HG02840 (cell line): ENCODE measurements at regions not wholly inside any gene's neighbourhood (a gene's known extent, or its start where the extent isn't known, plus 50 kb on each side); places are given as distances from the start of the nearest gene placed in this dataset.
"Not testable (repeated sequence)": the region's sequence is repeated elsewhere in the genome, so short reads cannot be mapped to it uniquely, and the experiment has no call there.

Source experiments
- ATAC-seq: cut with Tn5 transposase; IDR thresholded peaks from one replicate; pipeline ENCODE4 v1.9.1; 2021; ENCODE audit warnings: mild to moderate bottlenecking, moderate library complexity, moderate number of reproducible peaks; ENCODE audit not compliant: unreplicated experiment, low FRiP score

DNA sequence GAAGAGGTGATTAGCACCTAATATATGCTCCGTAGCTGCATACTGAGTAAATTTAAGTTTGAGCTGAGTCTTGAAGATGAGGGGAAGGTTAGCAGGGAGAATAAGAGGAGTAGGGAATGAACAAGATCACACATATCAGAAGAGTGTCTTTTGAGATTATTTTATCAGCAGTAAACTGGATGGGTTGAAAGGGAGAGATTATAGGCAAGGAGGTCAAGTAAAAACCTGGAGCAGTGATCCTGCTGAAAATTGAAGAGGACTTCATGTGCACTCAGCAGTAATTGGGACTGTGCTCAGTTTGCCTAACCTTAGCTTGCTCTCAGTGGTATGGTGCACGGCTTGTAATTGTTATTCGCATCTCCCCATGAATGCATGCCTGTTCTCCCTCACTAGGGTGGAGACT lies 79.5 kb upstream of the PICALM start:
- no peak for ATAC-seq

DNA sequence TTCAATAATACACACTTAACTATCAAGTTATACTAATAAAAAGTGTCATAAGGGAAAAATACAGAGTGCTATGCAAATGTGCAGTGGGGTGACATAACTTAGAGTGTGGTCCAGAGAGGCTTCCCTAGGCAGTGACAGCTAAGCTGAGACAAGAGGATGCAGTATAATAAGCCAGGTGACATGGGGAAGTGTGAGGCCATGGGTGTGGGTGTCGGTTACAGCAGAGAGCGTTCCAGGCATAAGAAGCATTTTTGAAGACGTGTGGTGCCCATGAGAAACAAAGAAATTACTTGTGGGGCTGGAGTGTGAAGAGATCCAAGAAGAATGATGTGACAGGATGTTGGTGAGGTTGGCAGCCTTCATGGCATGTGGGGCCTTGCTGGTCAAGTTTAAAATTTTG lies 78.1 kb upstream of the PICALM start:
- no peak for ATAC-seq

DNA sequence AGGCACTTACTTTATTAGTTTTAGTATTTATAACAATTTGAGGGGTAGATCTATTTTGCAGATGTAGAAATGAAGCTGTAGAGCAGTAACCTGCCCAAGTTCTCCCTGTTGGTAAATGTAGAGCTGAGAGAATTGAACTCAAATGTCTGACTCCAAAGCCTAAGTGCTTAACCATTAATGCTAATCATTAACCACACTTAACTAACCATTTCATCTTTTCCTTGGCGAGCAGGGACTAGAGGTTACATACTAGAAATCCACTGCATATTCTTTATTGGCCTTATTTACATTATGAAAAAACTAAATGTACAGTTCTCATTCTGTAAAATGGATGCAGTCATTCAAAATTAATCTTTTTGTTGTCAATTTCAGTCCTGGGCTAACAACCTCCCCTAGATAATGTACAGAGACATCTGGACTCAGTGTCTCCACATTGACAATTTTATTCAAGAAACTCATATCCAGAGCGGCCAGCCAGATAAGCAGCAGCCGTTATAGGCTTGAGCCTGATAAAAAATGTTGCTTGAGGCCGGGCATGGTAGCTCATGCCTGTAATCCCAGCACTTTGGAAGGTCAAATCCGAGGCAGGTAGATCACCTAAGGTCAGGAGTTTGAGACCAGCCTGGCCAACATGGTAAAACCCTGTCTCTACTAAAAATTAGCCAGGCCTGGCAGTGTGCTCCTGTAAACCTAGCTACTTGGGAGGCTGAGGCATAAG lies 76.7 kb upstream of the PICALM start:
- peak; percentile 46 for ATAC-seq

DNA sequence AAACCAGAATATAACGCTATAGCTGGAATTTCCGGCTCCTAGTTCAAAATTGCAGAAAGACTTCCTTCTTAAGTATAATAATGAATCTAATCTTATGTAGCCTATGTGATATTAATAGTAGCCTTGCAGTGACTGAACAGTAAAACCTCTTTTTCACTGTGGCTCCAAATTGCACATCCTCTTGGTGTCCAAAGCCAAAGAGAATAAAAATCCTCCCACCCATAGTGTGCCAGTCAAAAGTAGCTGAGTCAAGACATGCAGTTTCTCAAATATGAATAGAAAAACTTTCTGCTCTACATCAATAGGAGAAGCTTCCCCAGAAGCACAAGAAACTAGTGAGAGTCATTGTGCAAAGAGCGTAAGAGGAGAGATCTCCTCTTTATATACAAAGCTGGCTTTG lies 76.0 kb upstream of the PICALM start:
- ATAC-seq: no peak

DNA sequence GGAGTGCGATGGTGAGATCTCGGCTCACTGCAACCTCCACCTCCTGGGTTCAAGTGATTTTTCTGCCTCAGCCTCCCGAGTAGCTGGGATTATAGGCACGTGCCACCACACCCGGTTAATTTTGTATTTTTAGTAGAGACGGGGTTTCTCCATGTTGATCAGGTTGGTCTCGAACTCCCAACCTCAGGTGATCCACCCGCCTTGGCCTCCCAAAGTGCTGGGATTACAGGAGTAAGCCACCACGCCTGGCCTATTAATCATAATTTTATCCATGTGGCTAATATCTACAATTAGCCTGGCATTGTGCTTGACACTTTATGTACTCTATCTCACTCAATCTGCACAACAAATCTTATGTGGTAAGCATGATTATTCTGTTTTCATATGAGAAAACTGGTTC lies 75.2 kb upstream of the PICALM start:
- ATAC-seq: not testable (repeated sequence)

DNA sequence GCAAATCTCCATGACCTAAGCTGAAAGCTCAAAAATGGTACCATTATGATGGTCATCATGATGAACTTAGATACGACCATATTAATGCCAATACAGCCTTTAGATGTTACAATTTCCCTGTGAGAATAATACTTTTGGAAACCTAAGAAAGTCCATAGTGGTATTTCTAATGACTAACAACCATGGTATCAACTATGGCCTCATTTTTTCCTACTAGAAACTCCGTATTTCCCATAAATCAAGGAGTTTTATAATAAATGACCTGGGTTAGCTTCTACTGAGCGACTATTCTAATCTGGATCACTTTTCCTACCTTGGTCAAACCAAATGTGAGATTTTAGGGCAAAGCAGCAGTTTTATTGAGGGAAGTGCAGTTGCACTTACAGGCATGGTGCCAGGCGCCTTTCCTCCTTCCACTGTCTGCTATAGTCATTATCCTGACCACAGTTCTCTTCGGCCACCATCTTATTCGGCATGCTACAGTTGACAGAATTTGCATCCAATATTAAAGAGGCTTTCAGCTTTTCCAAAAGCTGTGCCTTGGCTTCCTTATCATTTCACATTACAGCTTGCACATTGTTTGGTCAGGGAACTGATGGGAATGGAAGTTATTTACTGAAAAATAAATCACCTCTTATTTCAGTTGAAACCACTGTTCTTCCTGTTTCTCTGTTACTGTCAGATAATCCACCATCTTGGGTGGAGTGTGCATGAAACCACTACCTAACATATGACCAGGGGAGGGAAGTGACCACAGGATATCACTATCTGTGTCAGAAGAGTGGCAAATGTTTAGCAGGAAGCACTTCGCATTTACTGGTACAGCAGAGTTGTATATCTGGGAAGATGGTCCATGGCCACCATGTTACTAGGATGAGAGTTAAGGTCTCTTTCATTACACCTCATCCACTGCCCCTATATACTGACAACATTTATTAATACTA lies 74.5 kb upstream of the PICALM start:
- no peak for ATAC-seq

DNA sequence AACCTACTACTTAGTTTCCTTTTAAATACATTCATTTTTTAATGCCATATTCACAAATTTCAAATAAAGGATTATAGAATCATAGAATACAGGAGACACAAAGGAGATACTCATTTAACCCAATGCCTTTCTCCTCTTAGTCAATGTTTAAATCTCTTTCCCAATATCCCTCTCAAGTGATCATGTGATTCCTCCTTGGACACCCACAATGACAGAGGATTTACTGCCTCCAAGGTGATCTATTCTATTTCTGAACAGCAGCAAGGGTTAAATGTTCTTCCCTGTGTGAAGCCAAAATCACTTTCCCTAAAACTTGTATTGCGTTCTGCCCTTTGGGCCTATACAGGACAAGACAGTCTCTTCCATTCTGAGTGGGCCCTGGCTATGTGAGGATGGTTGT lies 73.3 kb upstream of the PICALM start:
- no peak for ATAC-seq

DNA sequence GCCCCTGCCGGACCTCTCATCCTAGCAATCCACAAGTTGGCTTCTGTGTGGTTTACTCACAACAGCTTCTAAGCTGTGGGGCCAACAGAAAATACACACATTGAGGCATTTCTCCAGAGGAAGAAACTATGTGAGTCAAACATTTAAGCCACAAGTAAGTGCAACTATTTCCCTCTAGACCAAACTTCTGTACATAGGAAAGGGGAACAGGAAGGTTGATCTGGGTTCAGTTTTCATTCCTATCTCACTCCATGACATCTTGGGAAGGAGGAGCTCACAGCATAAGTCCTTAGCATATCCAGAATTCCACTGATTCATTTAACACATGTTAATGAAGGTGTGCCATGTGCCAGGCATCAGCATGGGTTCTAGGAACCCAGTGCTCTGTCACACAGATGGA lies 72.8 kb upstream of the PICALM start:
- no peak for ATAC-seq

DNA sequence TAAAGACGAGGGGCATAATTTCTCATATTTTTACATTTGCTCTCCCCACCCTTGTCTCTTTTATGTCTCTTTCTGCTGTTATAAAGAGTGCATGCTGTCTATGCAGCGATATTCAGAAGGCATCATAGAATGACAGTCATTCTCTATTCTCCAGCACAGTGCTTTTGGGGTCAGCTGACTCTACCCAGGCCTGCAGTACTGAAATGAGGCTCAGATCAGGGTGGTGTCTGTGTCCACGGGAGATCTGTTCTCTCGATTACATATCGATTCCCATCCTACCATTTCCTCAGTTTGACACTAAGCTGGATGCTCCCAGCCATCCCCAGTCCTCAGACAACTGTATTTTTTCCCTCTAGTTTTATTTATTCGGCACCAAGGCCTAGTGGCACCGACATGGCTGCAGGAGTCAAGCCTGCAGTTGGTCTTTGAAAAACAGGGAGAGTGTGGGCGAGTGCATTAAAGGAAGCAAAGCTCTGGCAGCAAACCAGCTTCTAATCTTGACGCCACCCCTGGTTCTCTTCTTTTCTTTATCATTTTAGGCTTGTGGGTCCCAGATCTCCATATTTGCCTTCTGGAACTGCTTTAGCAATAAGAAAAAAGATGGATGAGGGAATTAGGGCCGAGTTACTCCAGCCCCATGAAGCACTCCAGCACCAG lies 71.6 kb upstream of the PICALM start:
- ATAC-seq: no peak

DNA sequence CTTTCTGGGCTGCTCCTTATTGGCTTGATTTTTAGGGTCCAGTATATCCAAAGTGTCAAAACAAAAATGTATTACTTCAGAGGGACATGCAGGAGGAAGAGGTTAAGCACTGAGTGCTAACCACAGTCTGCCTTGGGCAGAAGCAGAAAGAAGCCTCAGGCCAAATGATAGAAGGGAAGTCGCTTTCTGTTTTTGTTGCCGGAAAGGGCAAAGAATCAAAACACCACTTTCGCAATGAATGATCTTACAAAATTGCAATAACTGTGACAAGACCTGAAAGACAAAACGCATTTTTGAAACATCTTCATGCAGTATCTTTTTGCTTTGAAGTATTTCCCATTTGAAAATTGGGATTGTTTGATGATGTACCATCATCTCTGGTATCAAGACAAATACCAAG lies 70.1 kb upstream of the PICALM start:
- peak; percentile 68 for ATAC-seq

DNA sequence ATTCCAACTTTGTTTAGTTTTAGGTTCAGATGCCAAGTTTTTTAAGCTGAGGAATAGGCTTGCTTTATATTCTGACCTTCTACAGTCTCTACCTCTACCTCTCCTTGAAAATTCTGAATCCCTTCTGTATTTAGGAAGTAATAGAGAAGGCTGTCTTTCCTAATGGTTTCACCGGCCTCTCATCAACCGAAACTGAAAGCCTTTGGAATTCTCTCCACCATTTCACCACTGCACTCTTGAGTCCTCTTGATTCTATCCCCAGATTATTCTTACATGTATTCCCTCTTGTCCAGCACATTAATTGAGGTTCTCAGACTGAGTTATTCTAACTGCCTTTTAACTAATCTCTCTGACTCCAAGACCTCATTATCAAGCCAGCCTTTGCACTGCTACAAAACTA lies 67.7 kb upstream of the PICALM start:
- no peak for ATAC-seq

DNA sequence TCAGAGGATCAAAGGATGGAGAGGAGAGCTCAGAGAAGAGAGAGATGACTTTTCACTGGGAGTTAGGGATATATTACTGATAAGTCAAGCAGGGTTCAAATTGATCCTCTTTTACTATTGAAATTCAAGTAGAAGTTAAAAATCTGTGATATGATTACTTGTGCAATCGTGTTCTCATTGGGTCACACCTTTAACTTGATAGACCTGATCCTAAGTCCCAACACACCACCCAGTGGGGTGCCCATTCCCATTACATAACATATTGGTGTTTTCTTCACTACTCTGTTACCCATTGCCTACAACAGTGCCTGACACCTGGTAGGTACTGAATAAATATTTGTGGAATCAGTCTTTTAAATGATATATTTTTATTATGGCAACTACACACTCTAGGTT lies 66.4 kb upstream of the PICALM start:
- no peak for ATAC-seq

DNA sequence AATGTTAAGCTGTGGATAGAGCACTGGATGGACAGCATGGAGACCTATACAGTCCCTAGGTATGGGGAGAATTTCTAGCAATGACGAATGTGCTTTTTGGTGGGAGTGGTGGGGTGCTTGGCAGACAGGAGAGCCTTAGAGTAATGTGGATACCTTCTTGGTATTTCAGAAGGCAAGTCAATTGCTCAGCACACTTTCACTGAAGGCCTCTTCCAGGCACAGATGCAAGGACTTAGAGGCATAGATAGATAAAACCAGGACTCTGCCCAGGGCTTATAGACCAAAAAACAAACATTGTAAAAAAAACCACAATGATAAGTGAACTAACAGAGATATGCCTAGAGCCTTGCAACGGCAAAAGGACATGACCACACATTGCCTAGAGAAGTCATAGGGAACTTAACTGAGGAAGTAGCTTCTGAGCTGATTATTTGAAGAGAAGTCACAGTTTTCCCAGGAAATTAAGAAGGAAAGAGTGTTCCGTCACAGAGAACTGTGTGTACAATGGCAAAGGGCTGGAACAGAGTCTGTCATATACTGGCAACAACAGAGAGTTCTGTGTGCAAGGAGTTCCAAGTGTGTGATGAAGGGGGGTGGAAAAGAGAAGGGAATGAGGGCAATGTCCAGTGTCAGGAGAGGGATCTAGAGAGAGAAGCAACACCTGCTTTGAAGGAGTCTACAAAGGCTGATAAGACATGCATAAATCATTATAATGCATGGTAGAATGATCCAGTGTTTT lies 65.9 kb upstream of the PICALM start:
- no peak for ATAC-seq

DNA sequence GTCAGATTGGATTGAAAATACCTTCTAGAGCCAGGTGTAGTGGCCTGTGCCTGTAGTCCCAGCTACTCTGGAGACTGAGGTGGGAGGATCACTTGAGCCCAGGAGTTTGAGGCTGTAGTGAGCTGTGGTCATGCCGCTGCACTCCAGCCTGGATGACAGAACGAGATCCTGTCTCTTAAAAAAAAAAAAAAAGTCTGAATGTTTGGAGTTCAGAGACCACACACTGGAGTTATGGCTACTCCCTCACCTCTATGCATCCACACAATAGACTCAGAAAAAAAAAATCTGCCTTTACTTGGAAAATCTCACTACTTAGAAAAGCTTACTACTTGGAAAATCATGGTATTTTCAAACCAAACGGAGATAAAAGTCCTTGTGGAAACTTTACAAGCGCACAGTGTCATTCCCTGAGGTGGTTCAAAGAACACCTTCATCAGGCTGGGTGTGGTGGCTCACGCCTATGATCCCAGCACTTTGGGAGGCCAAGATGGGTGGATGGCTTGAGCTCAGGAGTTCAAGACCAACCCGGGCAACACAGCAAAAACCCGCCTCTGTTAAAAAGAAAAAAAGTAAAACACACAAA lies 63.9 kb upstream of the PICALM start:
- no peak for ATAC-seq

DNA sequence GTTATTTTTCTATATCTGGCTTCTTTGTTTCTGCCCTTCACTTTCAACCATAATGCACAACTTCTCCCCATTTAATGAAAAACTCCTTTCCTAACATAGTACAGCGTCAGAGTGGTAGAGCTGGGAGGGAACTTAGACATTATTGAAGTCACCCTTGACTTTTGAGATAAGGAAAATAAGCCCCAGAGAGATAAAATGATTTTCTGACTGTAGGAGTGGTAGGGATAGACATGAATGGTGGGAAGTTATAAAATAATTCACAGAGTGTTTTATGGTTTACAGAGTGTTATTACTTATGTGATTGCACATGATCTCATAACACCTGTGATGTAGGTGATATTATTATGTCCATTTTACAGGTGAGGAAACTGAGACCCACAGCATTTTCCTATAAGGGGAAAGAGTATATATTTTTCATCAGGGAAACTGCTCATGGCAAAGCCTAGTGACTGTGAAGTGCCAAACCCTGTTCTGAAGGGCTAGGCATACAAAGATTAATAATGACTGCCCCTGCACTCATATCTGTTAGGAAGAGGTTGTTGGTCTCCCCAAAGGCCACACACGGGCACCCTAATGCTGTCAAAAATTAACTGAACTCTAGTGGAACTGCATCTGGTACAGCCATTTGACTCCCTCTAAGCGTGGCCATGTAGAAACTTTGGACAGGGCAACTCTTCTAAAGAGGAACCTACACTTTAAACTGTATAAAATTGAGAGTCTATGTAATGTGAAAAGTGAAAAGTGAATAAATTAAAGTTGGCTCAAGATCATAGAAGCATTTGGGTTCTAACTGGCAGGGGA lies 61.1 kb upstream of the PICALM start:
- ATAC-seq: no peak

DNA sequence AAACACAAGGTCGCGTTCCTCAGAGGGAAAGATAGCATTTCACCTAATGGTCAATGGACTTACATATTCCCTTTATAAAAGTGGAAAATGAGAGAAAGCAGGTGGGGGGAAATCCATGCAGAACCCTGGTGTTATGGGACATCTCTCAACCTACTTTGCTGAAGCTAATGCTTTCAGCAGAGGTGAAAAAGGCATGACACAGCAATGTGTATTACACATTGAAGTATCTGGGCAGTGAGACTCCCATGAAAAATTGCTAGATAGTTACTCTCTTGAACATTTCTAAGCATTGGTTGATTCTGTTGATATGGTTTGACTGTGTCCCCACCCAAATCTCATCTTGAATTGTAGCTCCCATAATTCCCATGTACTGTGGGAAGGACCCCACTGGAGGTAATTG lies 60.0 kb upstream of the PICALM start:
- no peak for ATAC-seq

DNA sequence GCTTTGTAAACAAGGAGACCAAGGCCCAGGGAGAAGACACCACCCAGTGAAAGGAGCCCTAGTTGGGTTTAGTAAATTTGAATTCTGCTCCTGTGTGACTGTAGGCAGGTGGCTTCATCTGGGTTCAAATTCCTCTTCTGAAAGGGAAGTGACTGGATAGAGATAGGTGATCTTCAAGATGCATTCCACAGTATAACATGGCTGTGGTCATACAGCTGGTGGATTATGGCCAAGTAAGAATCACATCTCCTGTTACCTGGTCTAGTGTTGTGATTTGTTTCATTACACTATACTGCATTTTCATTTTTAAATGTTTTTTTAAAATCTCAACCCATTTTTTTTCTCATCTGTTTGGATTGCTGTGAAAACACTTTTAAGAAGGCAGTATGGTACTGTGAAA lies 58.0 kb upstream of the PICALM start:
- ATAC-seq: no peak

DNA sequence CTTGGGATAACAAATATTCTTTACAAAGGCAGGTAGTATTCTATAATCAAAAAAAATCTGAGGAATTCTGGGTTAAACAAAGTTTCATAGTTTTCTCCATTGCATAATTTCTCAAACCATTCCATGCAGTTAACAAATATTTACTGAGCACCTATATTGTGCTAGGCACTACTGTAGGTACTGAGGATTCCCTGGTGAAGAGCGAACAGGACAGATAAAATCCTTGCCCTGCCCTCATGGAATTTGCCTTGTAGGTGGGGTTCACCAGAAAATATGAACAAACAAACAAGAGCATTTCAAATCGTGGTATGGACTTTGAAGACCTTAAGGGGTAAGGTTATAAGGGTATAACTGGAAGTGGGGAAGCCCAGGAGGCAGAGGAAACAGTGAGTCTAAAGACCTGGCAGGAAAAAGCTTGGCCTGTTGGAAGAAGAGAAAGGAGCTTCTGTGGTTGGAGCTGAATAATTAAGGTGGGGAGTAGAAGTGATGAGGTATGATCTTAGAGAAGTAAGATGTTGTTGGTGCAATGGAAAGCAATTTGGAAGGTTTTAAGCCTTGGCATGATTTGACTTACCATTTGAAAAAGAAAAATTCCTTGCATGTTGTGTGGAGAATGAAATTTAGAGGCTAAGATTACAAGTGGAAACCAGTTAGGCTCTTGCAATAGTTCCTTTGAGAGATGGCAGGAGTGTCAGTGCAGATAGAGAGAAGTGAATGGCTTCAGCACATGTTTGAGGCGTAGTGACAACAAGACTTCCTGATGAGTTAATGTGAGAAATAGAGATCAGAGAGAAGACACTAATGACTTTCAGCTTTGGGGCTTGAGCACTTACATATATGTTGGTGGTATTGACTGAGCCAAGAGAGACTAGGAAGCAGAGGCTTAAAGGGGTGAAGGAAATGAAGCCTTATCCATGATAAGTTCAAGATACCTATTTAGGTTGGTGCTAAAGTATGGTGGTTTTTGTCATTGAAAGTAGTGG lies 55.7 kb upstream of the PICALM start:
- no peak for ATAC-seq
